SK-N-SH (cell line): ENCODE measurements at regions not wholly inside any gene's neighbourhood (a gene's known extent, or its start where the extent isn't known, plus 50 kb on each side); places are given as distances from the start of the nearest gene placed in this dataset.

Source experiments
- CHD2 ChIP-seq: fragments of 150-350 bp; IDR thresholded peaks from 2 replicates; pipeline ENCODE4 v1.6.1; 2018; ENCODE audit warnings: low read length; ENCODE audit not compliant: partially characterized antibody
- CTCF ChIP-seq: fragments of 200-600 bp; sonication (generic); IDR thresholded peaks from 2 replicates; pipeline ENCODE4 v1.6.1; 2017; ENCODE audit warnings: antibody characterized with exemption, mild to moderate bottlenecking, moderate library complexity
- EP300 ChIP-seq, 2 experiments: IDR thresholded peaks; 2 replicates each; pipeline versions ENCODE4 v1.4.0 to v1.6.1; 2012; ENCODE audit warnings: borderline replicate concordance in 1 of 2, low read depth in 1 of 2, low read length in 1 of 2
- MAX ChIP-seq: IDR thresholded peaks from 2 replicates; pipeline ENCODE4 v1.4.0; 2012; ENCODE audit warnings: low read depth
- MXI1 ChIP-seq: IDR thresholded peaks from 2 replicates; pipeline ENCODE4 v1.6.1; 2012; ENCODE audit warnings: mild to moderate bottlenecking, low read depth, low read length, improper control_type of control experiment
- NFIC ChIP-seq: IDR thresholded peaks from 2 replicates; pipeline ENCODE4 v1.4.0; 2012; ENCODE audit warnings: borderline replicate concordance
- POLR2AphosphoS5 ChIP-seq: IDR thresholded peaks from 2 replicates; pipeline ENCODE4 v1.6.1; 2012; ENCODE audit warnings: low read depth, low read length
- RAD21 ChIP-seq: IDR thresholded peaks from 2 replicates; pipeline ENCODE4 v1.6.1; 2012; ENCODE audit warnings: mild to moderate bottlenecking, low read length
- RFX5 ChIP-seq: IDR thresholded peaks from 2 replicates; pipeline ENCODE4 v1.6.1; 2012; ENCODE audit warnings: mild to moderate bottlenecking, improper control_type of control experiment, low read length
- SMC3 ChIP-seq: IDR thresholded peaks from 2 replicates; pipeline ENCODE4 v1.6.1; 2012; ENCODE audit warnings: low read depth, low read length, improper control_type of control experiment
- TCF12 ChIP-seq: IDR thresholded peaks from 2 replicates; pipeline ENCODE4 v1.4.0; 2012
- TEAD4 ChIP-seq: IDR thresholded peaks from 2 replicates; pipeline ENCODE4 v1.4.0; 2012; ENCODE audit warnings: mild to moderate bottlenecking, borderline replicate concordance; ENCODE audit not compliant: insufficient read depth
- USF2 ChIP-seq: fragments of 150-350 bp; IDR thresholded peaks from 2 replicates; pipeline ENCODE4 v1.6.1; 2017; ENCODE audit warnings: antibody characterized with exemption, low read length, low read depth, borderline replicate concordance
- YY1 ChIP-seq: IDR thresholded peaks from 2 replicates; pipeline ENCODE4 v1.4.0; 2012; ENCODE audit warnings: low read depth, mild to moderate bottlenecking

GRCh38 chr10:6722616-6723004, 142.5 kb upstream of the PRKCQ start:
- TF ChIP-seq NFIC: no peak
- no peak for TF ChIP-seq EP300 (IDR thresholded peaks at IDR 0.05; ENCODE audit: borderline replicate concordance in 1 of 2, low read depth in 1 of 2, low read length in 1 of 2)
- no peak for TF ChIP-seq CTCF
- TF ChIP-seq USF2: no peak
- TF ChIP-seq TEAD4: no peak
- no peak for TF ChIP-seq RFX5
- no peak for TF ChIP-seq YY1
- TF ChIP-seq POLR2AphosphoS5: no peak
- TF ChIP-seq RAD21: no peak
- no peak for TF ChIP-seq MXI1
- no peak for TF ChIP-seq SMC3
- TF ChIP-seq TCF12: no peak
- TF ChIP-seq CHD2: no peak
- no peak for TF ChIP-seq MAX
